SK-N-SH (cell line): ENCODE measurements at regions not wholly inside any gene's neighbourhood (a gene's known extent, or its start where the extent isn't known, plus 50 kb on each side); places are given as distances from the start of the nearest gene placed in this dataset.

Source experiments
- CTCF ChIA-PET: fragments of 300-600, 350-600 bp; formaldehyde crosslinking; extraction: SDS; loops from one replicate; lab custom pipeline; 2021; lab: Yijun Ruan, JAX
- POLR2A ChIA-PET: fragments of 350-600 bp; sonication (Branson Sonifier 250); formaldehyde crosslinking; extraction: SDS; loops from one replicate; lab custom pipeline; 2020; ENCODE audit warnings: antibody characterized with exemption, inconsistent platforms; lab: Yijun Ruan, JAX
- DNase-seq: peaks from one replicate; pipeline ENCODE4 v3.0.0; 2012
- H2AFZ ChIP-seq: fragments of 200-600 bp; sonication (generic); 2 replicates; pipeline ENCODE4 v1.8.1; 2016; ENCODE audit warnings: antibody characterized with exemption, mild to moderate bottlenecking, low read depth
- H3F3A ChIP-seq: fragments of 200-600 bp; sonication (generic); replicated peaks from 2 replicates; pipeline ENCODE3; 2016; ENCODE audit warnings: antibody characterized with exemption, mild to moderate bottlenecking; ENCODE audit not compliant: insufficient read depth
- H3K27ac ChIP-seq, 2 experiments: fragments of 200-500 bp in 1 of 2; fragments of 200-600 bp in 1 of 2; sonication (Bioruptor generic) in 1 of 2; sonication (generic), shearing (Covaris generic) in 1 of 2; 2 replicates each; pipeline versions ENCODE4 v1.5.1 to v1.6.1; 2014 to 2016; ENCODE audit warnings: low read depth in 2 of 2, inconsistent platforms in 1 of 2, low read length in 1 of 2, mild to moderate bottlenecking in 1 of 2, mixed read lengths in 1 of 2
- H3K27me3 ChIP-seq: fragments of 200-600 bp; sonication (generic), shearing (Covaris generic); 2 replicates; pipeline ENCODE4 v1.6.1; 2016; ENCODE audit warnings: mixed run types; ENCODE audit not compliant: insufficient read depth
- H3K36me3 ChIP-seq, 2 experiments: fragments of 200-500 bp in 1 of 2; fragments of 200-600 bp in 1 of 2; sonication (Bioruptor generic) in 1 of 2; sonication (generic) in 1 of 2; replicated peaks in 1 of 2; 2 replicates each; pipeline versions ENCODE3 to v1.5.1; 2014 to 2016; ENCODE audit warnings: low read length in 1 of 2, mild to moderate bottlenecking in 1 of 2; ENCODE audit not compliant: insufficient read depth in 2 of 2, control insufficient read depth in 1 of 2
- H3K4me1 ChIP-seq, 2 experiments: fragments of 200-500 bp in 1 of 2; fragments of 200-600 bp in 1 of 2; sonication (Bioruptor generic) in 1 of 2; sonication (generic), shearing (Covaris generic) in 1 of 2; 2 replicates each; pipeline versions ENCODE4 v1.5.1 to v1.6.1; 2014 to 2016; ENCODE audit warnings: low read depth in 1 of 2, low read length in 1 of 2, mixed run types in 1 of 2; ENCODE audit not compliant: insufficient read depth in 2 of 2, control insufficient read depth in 1 of 2
- H3K4me2 ChIP-seq: fragments of 200-600 bp; sonication (generic), shearing (Covaris generic); 2 replicates; pipeline ENCODE4 v1.6.1; 2017; ENCODE audit warnings: mixed run types
- H3K4me3 ChIP-seq, 2 experiments: fragments of 200-500 bp in 1 of 2; fragments of 200-600 bp in 1 of 2; sonication (Bioruptor generic) in 1 of 2; sonication (generic), shearing (Covaris generic) in 1 of 2; 2 replicates each; pipeline versions ENCODE4 v1.5.1 to v1.8.1; 2014 to 2016; ENCODE audit warnings: low read depth in 2 of 2, inconsistent platforms in 1 of 2, low read length in 1 of 2, mild to moderate bottlenecking in 1 of 2, mixed read lengths in 1 of 2, moderate library complexity in 1 of 2
- H3K79me2 ChIP-seq: fragments of 200-600 bp; sonication (generic); 2 replicates; pipeline ENCODE4 v1.8.1; 2017; ENCODE audit warnings: mild to moderate bottlenecking; ENCODE audit not compliant: insufficient read depth
- H3K9ac ChIP-seq: fragments of 200-600 bp; sonication (generic); 2 replicates; pipeline ENCODE4 v1.6.1; 2017; ENCODE audit warnings: mixed run types
- H3K9me2 ChIP-seq: fragments of 200-600 bp; sonication (generic); 2 replicates; pipeline ENCODE4 v1.6.1; 2017; ENCODE audit warnings: mixed run types
- H3K9me3 ChIP-seq: fragments of 200-600 bp; sonication (generic); 2 replicates; pipeline ENCODE4 v1.6.1; 2017; ENCODE audit warnings: mixed run types, mild to moderate bottlenecking, moderate library complexity
- H4K20me1 ChIP-seq: fragments of 200-600 bp; sonication (generic); 2 replicates; pipeline ENCODE4 v1.6.1; 2017; ENCODE audit warnings: mild to moderate bottlenecking, mixed run types; ENCODE audit not compliant: insufficient read depth
- ELF1 ChIP-seq: IDR thresholded peaks from 2 replicates; pipeline ENCODE4 v1.4.0; 2012
- FOSL2 ChIP-seq: IDR thresholded peaks from 2 replicates; pipeline ENCODE4 v1.4.0; 2012; ENCODE audit warnings: low read depth, mild to moderate bottlenecking, moderate library complexity, borderline replicate concordance
- FOXJ3 ChIP-seq: sonication (generic); formaldehyde crosslinking; IDR thresholded peaks from 2 replicates; pipeline ENCODE4 v1.5.1; 2020; ENCODE audit warnings: mild to moderate bottlenecking, missing genetic modification reagents
- FOXM1 ChIP-seq: IDR thresholded peaks from 2 replicates; pipeline ENCODE4 v1.4.0; 2012; ENCODE audit warnings: low read depth, mild to moderate bottlenecking
- JUND ChIP-seq: IDR thresholded peaks from 2 replicates; pipeline ENCODE4 v1.4.0; 2012
- NFIC ChIP-seq: IDR thresholded peaks from 2 replicates; pipeline ENCODE4 v1.4.0; 2012; ENCODE audit warnings: borderline replicate concordance
- NRF1 ChIP-seq: IDR thresholded peaks from 2 replicates; pipeline ENCODE4 v1.6.1; 2012; ENCODE audit warnings: low read depth, mild to moderate bottlenecking, low read length
- POLR2AphosphoS5 ChIP-seq: IDR thresholded peaks from 2 replicates; pipeline ENCODE4 v1.6.1; 2012; ENCODE audit warnings: low read depth, low read length
- RCOR1 ChIP-seq: fragments of 150-350 bp; IDR thresholded peaks from 2 replicates; pipeline ENCODE4 v1.6.1; 2017; ENCODE audit warnings: antibody characterized with exemption, low read length
- TAF1 ChIP-seq: IDR thresholded peaks from 2 replicates; pipeline ENCODE4 v1.6.1; 2012; ENCODE audit warnings: low read depth, mild to moderate bottlenecking, low read length, moderate library complexity, borderline replicate concordance
- ZBTB33 ChIP-seq: IDR thresholded peaks from 2 replicates; pipeline ENCODE4 v1.4.0; 2012; ENCODE audit warnings: low read depth, borderline replicate concordance
- WGBS: methylation state at CpG from one replicate; pipeline ENCODE4 v1.1.6; 2017; ENCODE audit warnings: low lambda C conversion rate; 5-methylcytosine and 5-hydroxymethylcytosine counted together
- TF ChIP-seq, protein P1 (sequence below): fragments of 200-600 bp; sonication (generic); IDR thresholded peaks from 2 replicates; pipeline ENCODE4 v1.6.1; 2017; ENCODE audit warnings: antibody characterized with exemption, mild to moderate bottlenecking, moderate library complexity
- TF ChIP-seq, protein P2 (sequence below): IDR thresholded peaks from 2 replicates; pipeline ENCODE4 v1.4.0; 2012; ENCODE audit warnings: low read depth
- TF ChIP-seq, protein P3 (sequence below): IDR thresholded peaks from 2 replicates; pipeline ENCODE4 v1.6.1; 2012; ENCODE audit warnings: mild to moderate bottlenecking, low read depth, low read length, moderate library complexity

DNA sequence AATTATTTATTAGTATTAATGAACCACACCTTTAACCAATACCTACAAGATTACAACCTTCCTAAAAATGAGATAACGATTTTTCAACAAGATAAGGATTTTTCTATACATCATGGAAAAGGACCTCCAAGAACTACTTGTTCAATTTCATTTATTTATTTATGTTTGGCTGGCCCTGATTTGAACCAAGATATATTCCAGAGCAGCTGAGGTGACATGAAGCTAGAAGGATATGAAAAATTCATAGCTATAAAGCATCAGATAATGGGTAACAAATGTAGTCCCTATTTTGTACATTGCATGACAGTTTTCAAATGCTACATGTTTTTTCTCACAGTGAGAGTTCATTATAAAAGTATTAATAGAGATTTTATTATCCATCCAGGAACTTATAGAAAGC, 798.5 kb upstream of the ARRDC3 start:
- Histone ChIP-seq H2AFZ (no peak overlapping the region), H3K36me3 (no peaks in the 10 kb centered on the region), H3K9me2 (no peaks in the 10 kb centered on the region; the same call in 1 of the 2 replicates), H3K4me3 (no peak overlapping the region), H3K9me3 (no peaks in the 10 kb centered on the region), H3K4me1 (no peaks in the 10 kb centered on the region), H4K20me1 (no peaks in the 10 kb centered on the region), H3F3A (no peaks in the 10 kb centered on the region), H3K27ac (no peak overlapping the region), H3K27me3 (no peaks in the 10 kb centered on the region), H3K9ac (no peak overlapping the region), H3K4me2 (no peak overlapping the region), H3K79me2 (no peaks in the 10 kb centered on the region)
- ChIA-PET POLR2A (no interaction called here), CTCF (no interaction called here)
- no peak for DNase-seq
- 63% methylated on average over 1 of the region's 1 CpG for WGBS
- TF ChIP-seq, protein P1, sequence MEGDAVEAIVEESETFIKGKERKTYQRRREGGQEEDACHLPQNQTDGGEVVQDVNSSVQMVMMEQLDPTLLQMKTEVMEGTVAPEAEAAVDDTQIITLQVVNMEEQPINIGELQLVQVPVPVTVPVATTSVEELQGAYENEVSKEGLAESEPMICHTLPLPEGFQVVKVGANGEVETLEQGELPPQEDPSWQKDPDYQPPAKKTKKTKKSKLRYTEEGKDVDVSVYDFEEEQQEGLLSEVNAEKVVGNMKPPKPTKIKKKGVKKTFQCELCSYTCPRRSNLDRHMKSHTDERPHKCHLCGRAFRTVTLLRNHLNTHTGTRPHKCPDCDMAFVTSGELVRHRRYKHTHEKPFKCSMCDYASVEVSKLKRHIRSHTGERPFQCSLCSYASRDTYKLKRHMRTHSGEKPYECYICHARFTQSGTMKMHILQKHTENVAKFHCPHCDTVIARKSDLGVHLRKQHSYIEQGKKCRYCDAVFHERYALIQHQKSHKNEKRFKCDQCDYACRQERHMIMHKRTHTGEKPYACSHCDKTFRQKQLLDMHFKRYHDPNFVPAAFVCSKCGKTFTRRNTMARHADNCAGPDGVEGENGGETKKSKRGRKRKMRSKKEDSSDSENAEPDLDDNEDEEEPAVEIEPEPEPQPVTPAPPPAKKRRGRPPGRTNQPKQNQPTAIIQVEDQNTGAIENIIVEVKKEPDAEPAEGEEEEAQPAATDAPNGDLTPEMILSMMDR, result no peak
- TF ChIP-seq FOSL2 (no peak), RCOR1 (no peak), ZBTB33 (no peak), FOXM1 (no peak), POLR2AphosphoS5 (no peak), TAF1 (no peak), NFIC (no peak), NRF1 (no peak), FOXJ3 (CRISPR knock-in tag) (no peak), JUND (no peak), ELF1 (no peak)
- TF ChIP-seq, protein P2, sequence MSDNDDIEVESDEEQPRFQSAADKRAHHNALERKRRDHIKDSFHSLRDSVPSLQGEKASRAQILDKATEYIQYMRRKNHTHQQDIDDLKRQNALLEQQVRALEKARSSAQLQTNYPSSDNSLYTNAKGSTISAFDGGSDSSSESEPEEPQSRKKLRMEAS, result no peak
- TF ChIP-seq, protein P3, sequence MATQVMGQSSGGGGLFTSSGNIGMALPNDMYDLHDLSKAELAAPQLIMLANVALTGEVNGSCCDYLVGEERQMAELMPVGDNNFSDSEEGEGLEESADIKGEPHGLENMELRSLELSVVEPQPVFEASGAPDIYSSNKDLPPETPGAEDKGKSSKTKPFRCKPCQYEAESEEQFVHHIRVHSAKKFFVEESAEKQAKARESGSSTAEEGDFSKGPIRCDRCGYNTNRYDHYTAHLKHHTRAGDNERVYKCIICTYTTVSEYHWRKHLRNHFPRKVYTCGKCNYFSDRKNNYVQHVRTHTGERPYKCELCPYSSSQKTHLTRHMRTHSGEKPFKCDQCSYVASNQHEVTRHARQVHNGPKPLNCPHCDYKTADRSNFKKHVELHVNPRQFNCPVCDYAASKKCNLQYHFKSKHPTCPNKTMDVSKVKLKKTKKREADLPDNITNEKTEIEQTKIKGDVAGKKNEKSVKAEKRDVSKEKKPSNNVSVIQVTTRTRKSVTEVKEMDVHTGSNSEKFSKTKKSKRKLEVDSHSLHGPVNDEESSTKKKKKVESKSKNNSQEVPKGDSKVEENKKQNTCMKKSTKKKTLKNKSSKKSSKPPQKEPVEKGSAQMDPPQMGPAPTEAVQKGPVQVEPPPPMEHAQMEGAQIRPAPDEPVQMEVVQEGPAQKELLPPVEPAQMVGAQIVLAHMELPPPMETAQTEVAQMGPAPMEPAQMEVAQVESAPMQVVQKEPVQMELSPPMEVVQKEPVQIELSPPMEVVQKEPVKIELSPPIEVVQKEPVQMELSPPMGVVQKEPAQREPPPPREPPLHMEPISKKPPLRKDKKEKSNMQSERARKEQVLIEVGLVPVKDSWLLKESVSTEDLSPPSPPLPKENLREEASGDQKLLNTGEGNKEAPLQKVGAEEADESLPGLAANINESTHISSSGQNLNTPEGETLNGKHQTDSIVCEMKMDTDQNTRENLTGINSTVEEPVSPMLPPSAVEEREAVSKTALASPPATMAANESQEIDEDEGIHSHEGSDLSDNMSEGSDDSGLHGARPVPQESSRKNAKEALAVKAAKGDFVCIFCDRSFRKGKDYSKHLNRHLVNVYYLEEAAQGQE, result no peak
